Endodermal cell (in vitro differentiated cells): ENCODE measurements at regions not wholly inside any gene's neighbourhood (a gene's known extent, or its start where the extent isn't known, plus 50 kb on each side); places are given as distances from the start of the nearest gene placed in this dataset.

ENCODE experiments used
- DNase-seq: peaks from one replicate; pipeline ENCODE4 v3.0.0-alpha.2; 2017
- H3K27ac ChIP-seq: 2 replicates; pipeline ENCODE4 v1.5.1; 2013; ENCODE audit warnings: mild to moderate bottlenecking, low read depth, low read length, moderate library complexity
- H3K27me3 ChIP-seq: 2 replicates; pipeline ENCODE4 v1.6.1; 2013; ENCODE audit warnings: mild to moderate bottlenecking, low read length, moderate library complexity; ENCODE audit not compliant: insufficient read depth, control insufficient read depth, poor library complexity, severe bottlenecking
- H3K36me3 ChIP-seq: 2 replicates; pipeline ENCODE4 v1.7.0; 2013; ENCODE audit warnings: mild to moderate bottlenecking, low read length, moderate library complexity; ENCODE audit not compliant: control insufficient read depth, insufficient read depth
- H3K4me1 ChIP-seq: one replicate; pipeline ENCODE4 v1.7.0; 2013; ENCODE audit warnings: low read length; ENCODE audit not compliant: control insufficient read depth, insufficient read depth
- H3K4me3 ChIP-seq: 2 replicates; pipeline ENCODE4 v1.5.1; 2013; ENCODE audit warnings: mild to moderate bottlenecking, low read length, moderate library complexity
- H3K9ac ChIP-seq: 2 replicates; pipeline ENCODE4 v1.6.1; 2013; ENCODE audit warnings: mild to moderate bottlenecking, low read length, moderate library complexity; ENCODE audit not compliant: poor library complexity, severe bottlenecking; ENCODE audit errors: extremely low read depth
- H3K9me3 ChIP-seq: 2 replicates; pipeline ENCODE4 v1.6.1; 2013; ENCODE audit warnings: mild to moderate bottlenecking, low read length, moderate library complexity; ENCODE audit not compliant: control insufficient read depth
- H3K27ac Mint-ChIP-seq: 2 replicates; pipeline ENCODE4 v1.8.0; 2020; ENCODE audit warnings: mixed read lengths
- H3K27me3 Mint-ChIP-seq: 2 replicates; pipeline ENCODE4 v1.8.0; 2021; ENCODE audit warnings: mild to moderate bottlenecking, mixed read lengths; ENCODE audit not compliant: insufficient read depth
- H3K36me3 Mint-ChIP-seq: 2 replicates; pipeline ENCODE4 v1.8.0; 2020; ENCODE audit warnings: low read depth, mixed read lengths
- H3K4me1 Mint-ChIP-seq: 2 replicates; pipeline ENCODE4 v1.8.0; 2020; ENCODE audit warnings: mixed read lengths
- H3K4me3 Mint-ChIP-seq: 2 replicates; pipeline ENCODE4 v1.8.0; 2020; ENCODE audit warnings: mild to moderate bottlenecking, moderate library complexity, mixed read lengths
- H3K9me3 Mint-ChIP-seq: 2 replicates; pipeline ENCODE4 v1.8.0; 2020; ENCODE audit warnings: mild to moderate bottlenecking, mixed read lengths
- WGBS, 2 experiments: methylation state at CpG; one replicate each; pipeline versions ENCODE4 v1.1.5 to v1.1.7; 2013; ENCODE audit warnings: missing lambda C conversion rate in 2 of 2, mixed read lengths in 1 of 2; ENCODE audit not compliant: insufficient coverage in 1 of 2, insufficient read length in 1 of 2; 5-methylcytosine and 5-hydroxymethylcytosine counted together
- TF ChIP-seq, protein P1 (sequence below): fragments of 200-600 bp; sonication (generic); conservative IDR thresholded peaks from 2 replicates; pipeline ENCODE4 v1.5.0; 2021; ENCODE audit warnings: antibody characterized with exemption, mild to moderate bottlenecking

DNA sequence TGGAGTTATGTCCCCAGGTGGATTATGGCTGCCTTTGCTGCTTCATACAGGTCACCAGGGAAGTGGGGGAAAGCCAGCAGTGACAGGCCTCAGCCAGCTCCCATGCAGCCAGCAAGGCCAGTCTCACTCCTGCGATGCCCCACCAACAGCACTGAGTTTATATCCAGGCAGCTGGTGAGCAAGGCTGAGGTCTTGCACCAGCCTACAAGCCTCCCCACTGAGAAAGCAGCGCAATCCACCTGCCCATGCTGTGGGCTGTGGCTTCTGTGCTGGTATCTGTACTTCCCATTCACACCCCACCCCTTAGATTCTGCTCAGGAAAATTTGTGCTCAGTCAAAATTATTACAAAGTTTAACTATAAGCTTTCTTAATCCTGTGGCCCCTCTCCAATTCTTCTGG lies 153.5 kb downstream of the HHIP start:
- WGBS, 2 experiments = 93 to 96% methylated on average over 2 of the region's 2 CpGs
- Mint-ChIP-seq H3K36me3 (no peaks in the 10 kb centered on the region), H3K4me1 (peaks cover 21% of the 10 kb centered on the region), H3K9me3 (peaks cover 15% of the 10 kb centered on the region), H3K4me3 (no peak overlapping the region), H3K27me3 (no peaks in the 10 kb centered on the region), H3K27ac (no peak overlapping the region)
- Histone ChIP-seq H3K36me3 (no peaks in the 10 kb centered on the region), H3K27ac (no peak overlapping the region), H3K27me3 (no peaks in the 10 kb centered on the region), H3K9ac (no peak overlapping the region), H3K4me1 (no peaks in the 10 kb centered on the region), H3K4me3 (no peak overlapping the region), H3K9me3 (peaks cover 17% of the 10 kb centered on the region)
- TF ChIP-seq, protein P1, sequence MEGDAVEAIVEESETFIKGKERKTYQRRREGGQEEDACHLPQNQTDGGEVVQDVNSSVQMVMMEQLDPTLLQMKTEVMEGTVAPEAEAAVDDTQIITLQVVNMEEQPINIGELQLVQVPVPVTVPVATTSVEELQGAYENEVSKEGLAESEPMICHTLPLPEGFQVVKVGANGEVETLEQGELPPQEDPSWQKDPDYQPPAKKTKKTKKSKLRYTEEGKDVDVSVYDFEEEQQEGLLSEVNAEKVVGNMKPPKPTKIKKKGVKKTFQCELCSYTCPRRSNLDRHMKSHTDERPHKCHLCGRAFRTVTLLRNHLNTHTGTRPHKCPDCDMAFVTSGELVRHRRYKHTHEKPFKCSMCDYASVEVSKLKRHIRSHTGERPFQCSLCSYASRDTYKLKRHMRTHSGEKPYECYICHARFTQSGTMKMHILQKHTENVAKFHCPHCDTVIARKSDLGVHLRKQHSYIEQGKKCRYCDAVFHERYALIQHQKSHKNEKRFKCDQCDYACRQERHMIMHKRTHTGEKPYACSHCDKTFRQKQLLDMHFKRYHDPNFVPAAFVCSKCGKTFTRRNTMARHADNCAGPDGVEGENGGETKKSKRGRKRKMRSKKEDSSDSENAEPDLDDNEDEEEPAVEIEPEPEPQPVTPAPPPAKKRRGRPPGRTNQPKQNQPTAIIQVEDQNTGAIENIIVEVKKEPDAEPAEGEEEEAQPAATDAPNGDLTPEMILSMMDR = no peak
- no peak for DNase-seq

DNA sequence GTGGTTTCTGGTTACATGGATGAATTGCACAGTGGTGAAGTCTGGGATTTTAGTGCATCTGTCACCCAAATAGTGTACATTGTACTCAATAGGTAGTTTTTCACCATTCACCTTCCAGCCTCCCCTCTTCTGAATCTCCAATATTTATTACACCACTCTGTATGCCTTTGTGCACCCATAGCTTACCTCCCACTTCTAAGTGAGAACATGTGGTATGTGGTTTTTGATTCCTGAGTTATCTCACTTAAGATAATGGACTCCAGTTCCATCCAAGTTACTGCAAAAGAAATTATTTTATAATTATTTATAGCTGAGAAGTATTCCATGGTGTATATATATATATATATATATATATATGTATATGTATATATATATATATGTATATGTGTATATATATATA lies 155.8 kb downstream of the HHIP start:
- H3K4me3 Mint-ChIP-seq = no peak overlapping the region
- Histone ChIP-seq H3K4me3 (no peak overlapping the region), H3K9me3 (peaks cover 19% of the 10 kb centered on the region), H3K9ac (no peak overlapping the region), H3K27ac (no peak overlapping the region), H3K36me3 (no peaks in the 10 kb centered on the region), H3K27me3 (no peaks in the 10 kb centered on the region), H3K4me1 (no peaks in the 10 kb centered on the region)
- peaks cover 9% of the 10 kb centered on the region for H3K9me3 Mint-ChIP-seq
- no peak overlapping the region for H3K27ac Mint-ChIP-seq
- no peak for DNase-seq
- no peaks in the 10 kb centered on the region for H3K27me3 Mint-ChIP-seq
- TF ChIP-seq, protein P1 = no peak
- peaks cover 17% of the 10 kb centered on the region for H3K4me1 Mint-ChIP-seq
- no peaks in the 10 kb centered on the region for H3K36me3 Mint-ChIP-seq

DNA sequence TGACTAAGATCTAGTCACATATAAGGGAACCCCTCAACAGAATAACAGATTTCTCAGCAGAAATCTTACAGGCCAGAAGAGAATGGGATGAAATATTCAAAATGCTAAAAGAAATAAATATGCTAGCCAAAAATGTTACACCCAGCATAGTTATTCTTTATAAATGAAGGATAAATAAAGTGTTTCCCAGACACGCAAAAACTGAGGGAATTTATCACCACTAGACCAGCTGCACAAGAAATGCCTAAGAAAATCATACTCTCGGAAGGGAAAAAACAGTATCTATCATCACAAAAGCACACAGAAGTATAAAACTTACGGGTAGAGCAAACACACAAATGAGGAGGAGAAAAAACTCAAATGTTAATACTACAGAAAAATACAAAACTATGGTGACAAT lies 162.1 kb downstream of the HHIP start:
- Mint-ChIP-seq H3K27ac (no peak overlapping the region), H3K9me3 (peaks cover 50% of the 10 kb centered on the region), H3K4me3 (peak overlapping the region; percentile 10), H3K4me1 (no peaks in the 10 kb centered on the region), H3K27me3 (no peaks in the 10 kb centered on the region), H3K36me3 (peaks cover 6% of the 10 kb centered on the region)
- Histone ChIP-seq H3K9me3 (peaks cover 29% of the 10 kb centered on the region), H3K27ac (no peak overlapping the region), H3K4me3 (peak overlapping the region; percentile 8), H3K36me3 (no peaks in the 10 kb centered on the region), H3K27me3 (no peaks in the 10 kb centered on the region), H3K4me1 (no peaks in the 10 kb centered on the region), H3K9ac (no peak overlapping the region)
- WGBS, 2 experiments = 78% methylated on average over 3 of the region's 3 CpGs; no CpG with 5 or more reads in 1 of the 2 experiments
- TF ChIP-seq, protein P1 = no peak
- DNase-seq = no peak
